ENCODE measurements at regions not wholly inside any gene's neighbourhood (a gene's known extent, or its start where the extent isn't known, plus 50 kb on each side); places are given as distances from the start of the nearest gene placed in this dataset.

GRCh38 chr2:104904889-104905288 is 51.0 kb downstream of the POU3F3 start:
- DNase-seq (ENCODE audit: low read depth) = no peak
- no peak for TF ChIP-seq CTCF (IDR thresholded peaks at IDR 0.05; ENCODE audit: insufficient read depth, low read depth, low read length, missing control alignments)
- no peak overlapping the region for H3K4me3 ChIP-seq (ENCODE audit: low read length)

GRCh38 chr2:104909317-104909716 is 55.4 kb downstream of the POU3F3 start:
- TF ChIP-seq CTCF (IDR thresholded peaks at IDR 0.05; ENCODE audit: insufficient read depth, low read depth, low read length, missing control alignments) = no peak
- DNase-seq (ENCODE audit: low read depth) = no peak
- no peak overlapping the region for H3K4me3 ChIP-seq (ENCODE audit: low read length)

GRCh38 chr2:104914509-104914908 is 60.6 kb downstream of the POU3F3 start:
- H3K4me3 ChIP-seq (ENCODE audit: low read length) = no peak overlapping the region
- no peak for TF ChIP-seq CTCF (IDR thresholded peaks at IDR 0.05; ENCODE audit: insufficient read depth, low read depth, low read length, missing control alignments)
- no peak for DNase-seq (ENCODE audit: low read depth)

- TF ChIP-seq CTCF (IDR thresholded peaks at IDR 0.05; ENCODE audit: insufficient read depth, low read depth, low read length, missing control alignments) = no peak
- H3K4me3 ChIP-seq (ENCODE audit: low read length) = no peak overlapping the region
- DNase-seq (ENCODE audit: low read depth) = no peak
These were observed 61.3 kb downstream of the POU3F3 start for GRCh38 chr2:104915107-104915793.

GRCh38 chr2:104919127-104919526 is 65.2 kb downstream of the POU3F3 start:
- no peak overlapping the region for H3K4me3 ChIP-seq (ENCODE audit: low read length)
- TF ChIP-seq CTCF (IDR thresholded peaks at IDR 0.05; ENCODE audit: insufficient read depth, low read depth, low read length, missing control alignments) = no peak

GRCh38 chr2:104923665-104924064 is 69.8 kb downstream of the POU3F3 start:
- no peak for TF ChIP-seq CTCF (IDR thresholded peaks at IDR 0.05; ENCODE audit: insufficient read depth, low read depth, low read length, missing control alignments)
- DNase-seq (ENCODE audit: low read depth) = no peak
- H3K4me3 ChIP-seq (ENCODE audit: low read length) = no peak overlapping the region

More at GRCh38 chr2:104919127-104919526, 65.2 kb downstream of the POU3F3 start:
- no peak for DNase-seq (ENCODE audit: low read depth)

GRCh38 chr2:104929663-104930062 is 75.7 kb downstream of the POU3F3 start:
- TF ChIP-seq CTCF (IDR thresholded peaks at IDR 0.05; ENCODE audit: insufficient read depth, low read depth, low read length, missing control alignments) = no peak
- DNase-seq (ENCODE audit: low read depth) = no peak
- no peak overlapping the region for H3K4me3 ChIP-seq (ENCODE audit: low read length)
